Peyer's patch (tissue), 4 donors: ENCODE measurements at regions not wholly inside any gene's neighbourhood (a gene's known extent, or its start where the extent isn't known, plus 50 kb on each side); places are given as distances from the start of the nearest gene placed in this dataset.
"Not testable (repeated sequence)": the region's sequence is repeated elsewhere in the genome, so short reads cannot be mapped to it uniquely, and the experiment has no call there.

Experiments used
- DNase-seq, 3 donors: peaks; one replicate each; pipeline ENCODE4 v3.0.0-alpha.2; 2017 to 2019
- H3K27ac ChIP-seq, 4 donors: fragments of 200-600 bp; sonication (generic); one replicate each; pipeline ENCODE4 v1.5.1; 2016 to 2019
- H3K27me3 ChIP-seq, 2 donors: fragments of 200-600 bp; sonication (generic); one replicate each; pipeline ENCODE4 v1.5.1; 2019
- H3K36me3 ChIP-seq, 3 donors: fragments of 200-600 bp; sonication (generic); one replicate each; pipeline ENCODE4 v1.5.1; 2016 to 2019
- H3K4me1 ChIP-seq, 4 donors: fragments of 200-600 bp; sonication (generic); one replicate each; pipeline ENCODE4 v1.5.1; 2016 to 2019
- H3K4me3 ChIP-seq, 4 donors: fragments of 200-600 bp; sonication (generic); 1 replicate in 3 of 4; 2 replicates in 1 of 4; pipeline ENCODE4 v1.5.1; 2016 to 2019; ENCODE audit warnings: mild to moderate bottlenecking in 1 of 4
- H3K9me3 ChIP-seq, 4 donors: fragments of 200-600 bp; sonication (generic); one replicate each; pipeline ENCODE4 v1.5.1; 2016 to 2019; ENCODE audit warnings: mild to moderate bottlenecking in 1 of 4
- POLR2A ChIP-seq, 2 donors: fragments of 450-650 bp; IDR thresholded peaks; one replicate each; pipeline ENCODE4 v1.5.1; 2017; ENCODE audit warnings: antibody characterized with exemption in 2 of 2, mild to moderate bottlenecking in 2 of 2, moderate library complexity in 2 of 2
- TF ChIP-seq, protein P1 (sequence below), 6 experiments: fragments of 450-650 bp in 4 of 6; fragments of 200-600 bp in 2 of 6; sonication (generic) in 1 of 6; IDR thresholded peaks; one replicate each; pipeline ENCODE4 v1.5.1; 2017 to 2019; ENCODE audit warnings: antibody characterized with exemption in 6 of 6, mild to moderate bottlenecking in 3 of 6, moderate library complexity in 1 of 6

DNA sequence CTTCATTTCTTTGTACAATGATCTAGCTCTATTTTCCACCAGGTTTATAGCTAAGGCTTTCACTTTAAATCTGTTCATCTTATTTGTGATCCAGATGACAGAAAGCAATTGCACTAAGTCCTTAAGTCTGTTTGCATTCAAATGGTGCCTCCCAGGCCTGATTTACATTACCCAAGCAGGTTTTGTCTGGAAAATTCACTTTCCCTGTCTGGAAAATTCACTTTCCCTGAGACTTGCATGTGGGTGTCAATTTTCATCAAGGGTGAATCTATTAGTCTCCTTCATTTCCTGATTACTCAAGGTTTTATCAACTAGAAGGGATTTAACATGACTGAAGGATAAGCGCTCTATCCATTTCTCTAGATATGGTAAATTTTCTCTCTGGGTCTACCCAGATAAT is 1480.2 kb upstream of the GOT2 start:
- H3K27me3 ChIP-seq: no peaks in the 10 kb centered on the region
- no peaks in the 10 kb centered on the region for H3K36me3 ChIP-seq
- no peak overlapping the region for H3K4me3 ChIP-seq
- H3K4me1 ChIP-seq: no peaks in the 10 kb centered on the region
- H3K27ac ChIP-seq: no peak overlapping the region
- DNase-seq: no peak
- no peaks in the 10 kb centered on the region for H3K9me3 ChIP-seq
- TF ChIP-seq, protein P1, sequence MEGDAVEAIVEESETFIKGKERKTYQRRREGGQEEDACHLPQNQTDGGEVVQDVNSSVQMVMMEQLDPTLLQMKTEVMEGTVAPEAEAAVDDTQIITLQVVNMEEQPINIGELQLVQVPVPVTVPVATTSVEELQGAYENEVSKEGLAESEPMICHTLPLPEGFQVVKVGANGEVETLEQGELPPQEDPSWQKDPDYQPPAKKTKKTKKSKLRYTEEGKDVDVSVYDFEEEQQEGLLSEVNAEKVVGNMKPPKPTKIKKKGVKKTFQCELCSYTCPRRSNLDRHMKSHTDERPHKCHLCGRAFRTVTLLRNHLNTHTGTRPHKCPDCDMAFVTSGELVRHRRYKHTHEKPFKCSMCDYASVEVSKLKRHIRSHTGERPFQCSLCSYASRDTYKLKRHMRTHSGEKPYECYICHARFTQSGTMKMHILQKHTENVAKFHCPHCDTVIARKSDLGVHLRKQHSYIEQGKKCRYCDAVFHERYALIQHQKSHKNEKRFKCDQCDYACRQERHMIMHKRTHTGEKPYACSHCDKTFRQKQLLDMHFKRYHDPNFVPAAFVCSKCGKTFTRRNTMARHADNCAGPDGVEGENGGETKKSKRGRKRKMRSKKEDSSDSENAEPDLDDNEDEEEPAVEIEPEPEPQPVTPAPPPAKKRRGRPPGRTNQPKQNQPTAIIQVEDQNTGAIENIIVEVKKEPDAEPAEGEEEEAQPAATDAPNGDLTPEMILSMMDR (IDR thresholded peaks at IDR 0.05): no peak
- no peak for TF ChIP-seq POLR2A (IDR thresholded peaks at IDR 0.05)

DNA sequence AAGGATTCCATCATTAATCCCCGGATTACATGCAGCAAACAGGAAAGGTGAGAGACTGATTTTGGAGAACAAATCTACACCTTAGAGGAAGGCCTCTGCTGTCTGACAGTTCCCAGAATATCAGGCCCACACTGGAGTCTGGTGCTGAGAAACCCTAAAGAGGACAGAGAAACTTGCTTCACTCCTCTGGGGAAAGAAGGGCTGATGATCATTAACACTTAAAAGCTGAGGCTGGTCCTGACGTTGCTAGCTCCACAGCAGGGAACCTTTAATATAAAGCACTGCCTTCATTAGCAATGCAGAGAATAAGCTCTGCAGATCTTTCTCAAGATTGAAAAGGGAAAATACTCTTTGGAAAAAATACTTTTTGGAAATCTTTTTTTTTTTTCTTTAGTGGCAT is 1472.4 kb upstream of the GOT2 start:
- Histone ChIP-seq H3K9me3 (no peaks in the 10 kb centered on the region), H3K27me3 (no peaks in the 10 kb centered on the region), H3K27ac (no peak overlapping the region), H3K36me3 (no peaks in the 10 kb centered on the region), H3K4me1 (no peaks in the 10 kb centered on the region), H3K4me3 (no peak overlapping the region)
- DNase-seq: no peak
- TF ChIP-seq POLR2A (IDR thresholded peaks at IDR 0.05): no peak
- TF ChIP-seq, protein P1 (IDR thresholded peaks at IDR 0.05): no peak

DNA sequence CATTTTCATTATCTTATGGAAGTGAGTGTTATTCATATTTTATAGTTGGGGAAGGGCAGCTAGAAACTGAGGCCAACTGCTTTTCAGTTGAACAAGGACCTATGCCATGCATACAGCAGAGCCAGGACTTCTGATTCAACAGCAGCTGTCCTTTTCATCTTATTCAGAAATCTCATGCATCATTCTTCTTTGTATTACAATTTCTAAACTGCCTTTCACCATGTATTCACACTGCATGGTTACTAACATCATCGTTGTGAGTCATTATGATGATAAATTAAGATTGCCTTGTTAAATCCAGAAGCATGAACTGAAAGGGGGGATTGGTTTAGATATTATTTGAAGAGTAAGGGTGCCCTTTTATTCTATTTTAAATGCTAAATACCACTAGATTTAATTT is 1470.1 kb upstream of the GOT2 start:
- Histone ChIP-seq H3K4me3 (no peak overlapping the region), H3K27me3 (no peaks in the 10 kb centered on the region), H3K27ac (no peak overlapping the region), H3K36me3 (no peaks in the 10 kb centered on the region), H3K4me1 (no peaks in the 10 kb centered on the region), H3K9me3 (peaks cover 0 to 3% (median 0%) of the 10 kb centered on the region in 4 donors)
- TF ChIP-seq POLR2A (IDR thresholded peaks at IDR 0.05): no peak
- TF ChIP-seq, protein P1 (IDR thresholded peaks at IDR 0.05): no peak
- DNase-seq: no peak

DNA sequence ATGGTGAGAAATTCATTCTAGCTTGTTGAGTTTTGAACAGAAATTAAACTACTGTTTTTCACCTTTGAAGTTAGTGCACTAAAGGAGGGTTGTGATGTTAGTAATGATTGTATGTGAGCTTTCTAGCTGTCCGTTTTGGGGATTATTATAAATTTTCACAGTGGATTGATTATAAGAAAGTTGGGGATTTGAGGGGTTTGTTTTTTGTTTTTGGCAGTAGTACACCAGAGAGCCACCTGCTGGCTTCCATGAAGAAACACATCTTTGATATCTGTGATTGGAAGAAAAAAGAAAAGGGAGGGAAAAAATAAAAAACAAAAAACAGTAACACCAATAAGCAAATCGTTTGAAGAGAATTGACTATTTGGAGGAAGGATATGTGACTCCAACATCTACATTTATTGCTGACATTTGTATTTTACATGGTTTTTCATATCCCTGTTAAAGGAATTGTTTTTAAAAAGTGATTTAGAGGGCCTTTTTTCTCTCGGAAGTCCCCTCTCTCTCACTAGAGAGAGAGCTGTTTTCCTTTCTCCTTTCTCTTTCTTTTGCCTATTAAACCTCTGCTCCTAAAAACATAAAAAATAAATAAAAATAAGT is 1469.5 kb upstream of the GOT2 start:
- Histone ChIP-seq H3K27me3 (no peaks in the 10 kb centered on the region), H3K4me3 (no peak overlapping the region), H3K4me1 (no peaks in the 10 kb centered on the region), H3K9me3 (peaks cover 0 to 3% (median 0%) of the 10 kb centered on the region in 4 donors), H3K36me3 (no peaks in the 10 kb centered on the region), H3K27ac (no peak overlapping the region)
- no peak for TF ChIP-seq POLR2A (IDR thresholded peaks at IDR 0.05)
- TF ChIP-seq, protein P1 (IDR thresholded peaks at IDR 0.05): no peak
- DNase-seq: no peak

DNA sequence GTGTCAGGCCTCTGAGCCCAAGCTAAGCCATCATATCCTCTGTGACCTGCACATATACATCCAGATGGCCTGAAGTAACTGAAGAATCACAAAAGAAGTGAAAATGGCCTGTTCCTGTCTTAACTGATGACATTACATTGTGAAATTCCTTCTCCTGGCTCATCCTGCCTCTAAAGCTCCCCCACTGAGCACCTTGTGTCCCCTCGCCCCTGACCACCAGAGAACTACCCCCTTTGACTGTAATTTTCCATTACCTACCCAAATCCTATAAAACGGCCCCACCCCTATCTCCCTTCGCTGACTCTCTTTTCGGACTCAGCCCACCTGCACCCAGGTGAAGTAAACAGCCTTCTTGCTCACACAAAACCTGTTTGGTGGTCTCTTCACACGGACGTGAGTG is 1466.6 kb upstream of the GOT2 start:
- not testable (repeated sequence) for H3K4me1 ChIP-seq, DNase-seq, H3K27me3 ChIP-seq, H3K27ac ChIP-seq, H3K9me3 ChIP-seq, H3K36me3 ChIP-seq, H3K4me3 ChIP-seq

DNA sequence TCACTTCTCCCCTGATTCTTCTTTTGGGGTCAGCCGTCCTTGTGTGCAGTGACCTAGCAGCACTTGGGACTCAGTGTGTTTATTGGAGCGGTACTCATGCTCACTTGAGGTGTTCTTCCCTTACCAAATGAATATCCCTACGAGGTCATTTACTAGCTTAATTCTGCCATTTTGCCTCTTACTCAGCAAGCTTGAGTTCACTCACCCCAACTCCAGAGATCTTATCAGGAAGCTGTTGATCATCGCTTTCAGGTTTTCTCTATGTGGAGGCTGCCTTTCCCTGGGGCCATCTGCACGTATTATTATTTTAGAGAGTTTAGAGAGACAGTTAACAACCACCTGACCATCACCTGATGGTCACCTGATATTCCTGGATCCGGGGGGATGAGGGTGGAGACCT is 1466.0 kb upstream of the GOT2 start:
- no peak for DNase-seq
- H3K4me3 ChIP-seq: no peak overlapping the region
- no peaks in the 10 kb centered on the region for H3K4me1 ChIP-seq
- H3K27ac ChIP-seq: no peak overlapping the region
- peaks cover 0 to 3% (median 0%) of the 10 kb centered on the region in 4 donors for H3K9me3 ChIP-seq
- TF ChIP-seq, protein P1 (IDR thresholded peaks at IDR 0.05): no peak
- no peak for TF ChIP-seq POLR2A (IDR thresholded peaks at IDR 0.05)
- no peaks in the 10 kb centered on the region for H3K36me3 ChIP-seq
- no peaks in the 10 kb centered on the region for H3K27me3 ChIP-seq
